ENCODE measurements at regions not wholly inside any gene's neighbourhood (a gene's known extent, or its start where the extent isn't known, plus 50 kb on each side); places are given as distances from the start of the nearest gene placed in this dataset.

- no peak for TF ChIP-seq KLF16 (tag by site-specific recombination; IDR thresholded peaks at IDR 0.05)
- no peak for TF ChIP-seq ZNF558 (tag by site-specific recombination; IDR thresholded peaks at IDR 0.05)
- TF ChIP-seq CTCF (tag by site-specific recombination; IDR thresholded peaks at IDR 0.05) = 0 out of 2 replicates have a peak, but pooled peaks have one; percentile 18
- TF ChIP-seq ZBTB1 (tag by site-specific recombination; IDR thresholded peaks at IDR 0.05) = no peak
- TF ChIP-seq KLF17 (tag by site-specific recombination; IDR thresholded peaks at IDR 0.05) = no peak
- TF ChIP-seq SCRT2 (tag by site-specific recombination; IDR thresholded peaks at IDR 0.05) = no peak
Measured at GRCh38 chr10:113283189-113283588, 269.7 kb upstream of the HABP2 start.

Measured in HEK293 (cell line).